Activated B cell treated with CpG ODN at 0.5 μM for 24 hours (primary cell): ENCODE measurements at regions not wholly inside any gene's neighbourhood (a gene's known extent, or its start where the extent isn't known, plus 50 kb on each side); places are given as distances from the start of the nearest gene placed in this dataset.

Experiments used
- ATAC-seq: fragments of 200-7000 bp; cut with Tn5 transposase; one replicate; pipeline ENCODE4 v1.10.0; 2021; ENCODE audit warnings: low read depth, mild to moderate bottlenecking, moderate library complexity
- CTCF ChIA-PET: fragments of 350-600 bp; sonication (Branson Sonifier 250); formaldehyde crosslinking; loops from one replicate; lab custom pipeline; 2021; ENCODE audit warnings: antibody characterized with exemption; lab: Charles Lee
- POLR2A ChIA-PET: fragments of 350-600 bp; sonication (Branson Sonifier 250); formaldehyde crosslinking; loops from one replicate; lab custom pipeline; 2021; ENCODE audit warnings: antibody characterized with exemption; lab: Charles Lee
- DNase-seq: peaks from one replicate; pipeline ENCODE4 v3.0.0; 2022
- H3K27ac Mint-ChIP-seq: one replicate; pipeline ENCODE4 v1.8.0; 2020; ENCODE audit warnings: mixed read lengths
- H3K27me3 Mint-ChIP-seq: one replicate; pipeline ENCODE4 v1.8.0; 2021; ENCODE audit warnings: mixed read lengths
- H3K36me3 Mint-ChIP-seq: one replicate; pipeline ENCODE4 v1.8.0; 2021; ENCODE audit warnings: low read depth, mixed read lengths
- H3K4me1 Mint-ChIP-seq: one replicate; pipeline ENCODE4 v1.8.0; 2021; ENCODE audit warnings: mixed read lengths
- H3K4me3 Mint-ChIP-seq: one replicate; pipeline ENCODE4 v1.8.0; 2020; ENCODE audit warnings: mild to moderate bottlenecking, mixed read lengths
- H3K9me3 Mint-ChIP-seq: one replicate; pipeline ENCODE4 v1.8.0; 2020; ENCODE audit warnings: mixed read lengths
- intact Hi-C: fragments of 100-400 bp; cut with micrococcal nuclease; formaldehyde crosslinking; loops from one replicate; pipeline ENCODE4 v1.15.1; 2024
- TF ChIP-seq, protein P1 (sequence below): fragments of 200-600 bp; IDR thresholded peaks from one replicate; pipeline ENCODE4 v1.8.0; 2022; ENCODE audit warnings: antibody characterized with exemption, mild to moderate bottlenecking

DNA sequence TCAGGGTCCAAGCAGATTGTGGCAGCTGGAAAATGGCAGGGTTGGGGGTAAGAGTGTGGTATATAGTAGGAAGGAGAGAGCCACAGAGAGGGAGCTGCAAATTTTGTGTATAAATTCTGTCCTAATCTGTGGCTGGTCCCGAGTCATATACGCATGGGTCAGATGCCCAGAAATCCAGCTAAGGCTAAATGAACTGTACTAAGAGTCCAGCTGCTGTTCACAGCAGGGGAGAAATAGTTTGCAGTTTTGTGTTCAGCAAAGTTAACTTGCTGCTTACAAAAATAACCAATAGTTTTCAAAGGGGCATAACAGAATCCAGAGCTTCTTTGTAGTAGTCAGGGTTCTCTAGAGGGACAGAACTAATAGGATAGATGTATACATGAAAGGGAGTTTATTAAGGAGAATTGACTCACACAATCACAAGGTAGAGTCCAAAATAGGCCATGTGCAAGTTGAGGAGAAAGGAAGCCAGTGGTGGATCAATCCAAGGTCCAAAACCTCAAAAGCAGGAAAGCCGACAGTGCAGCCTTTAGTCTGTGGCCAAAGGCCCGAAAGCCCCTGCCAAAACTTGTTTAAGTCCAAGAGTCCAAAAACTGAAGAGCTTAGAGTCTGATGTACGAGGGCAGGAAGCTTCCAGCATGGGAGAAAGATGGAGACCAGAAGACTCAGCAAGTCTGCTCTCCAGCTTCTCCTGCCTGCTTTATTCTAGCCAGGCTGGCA lies 146.1 kb upstream of the KBTBD8 start:
- Mint-ChIP-seq H3K4me3 (no peak overlapping the region), H3K27ac (no peak overlapping the region), H3K9me3 (no peaks in the 10 kb centered on the region), H3K4me1 (peaks cover 9% of the 10 kb centered on the region), H3K36me3 (no peaks in the 10 kb centered on the region), H3K27me3 (peaks cover 4% of the 10 kb centered on the region)
- no peak for ATAC-seq
- POLR2A ChIA-PET: no interaction called here
- no peak for DNase-seq
- TF ChIP-seq, protein P1, sequence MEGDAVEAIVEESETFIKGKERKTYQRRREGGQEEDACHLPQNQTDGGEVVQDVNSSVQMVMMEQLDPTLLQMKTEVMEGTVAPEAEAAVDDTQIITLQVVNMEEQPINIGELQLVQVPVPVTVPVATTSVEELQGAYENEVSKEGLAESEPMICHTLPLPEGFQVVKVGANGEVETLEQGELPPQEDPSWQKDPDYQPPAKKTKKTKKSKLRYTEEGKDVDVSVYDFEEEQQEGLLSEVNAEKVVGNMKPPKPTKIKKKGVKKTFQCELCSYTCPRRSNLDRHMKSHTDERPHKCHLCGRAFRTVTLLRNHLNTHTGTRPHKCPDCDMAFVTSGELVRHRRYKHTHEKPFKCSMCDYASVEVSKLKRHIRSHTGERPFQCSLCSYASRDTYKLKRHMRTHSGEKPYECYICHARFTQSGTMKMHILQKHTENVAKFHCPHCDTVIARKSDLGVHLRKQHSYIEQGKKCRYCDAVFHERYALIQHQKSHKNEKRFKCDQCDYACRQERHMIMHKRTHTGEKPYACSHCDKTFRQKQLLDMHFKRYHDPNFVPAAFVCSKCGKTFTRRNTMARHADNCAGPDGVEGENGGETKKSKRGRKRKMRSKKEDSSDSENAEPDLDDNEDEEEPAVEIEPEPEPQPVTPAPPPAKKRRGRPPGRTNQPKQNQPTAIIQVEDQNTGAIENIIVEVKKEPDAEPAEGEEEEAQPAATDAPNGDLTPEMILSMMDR: no peak
- CTCF ChIA-PET: no interaction called here
- intact Hi-C loops: no loop called here

DNA sequence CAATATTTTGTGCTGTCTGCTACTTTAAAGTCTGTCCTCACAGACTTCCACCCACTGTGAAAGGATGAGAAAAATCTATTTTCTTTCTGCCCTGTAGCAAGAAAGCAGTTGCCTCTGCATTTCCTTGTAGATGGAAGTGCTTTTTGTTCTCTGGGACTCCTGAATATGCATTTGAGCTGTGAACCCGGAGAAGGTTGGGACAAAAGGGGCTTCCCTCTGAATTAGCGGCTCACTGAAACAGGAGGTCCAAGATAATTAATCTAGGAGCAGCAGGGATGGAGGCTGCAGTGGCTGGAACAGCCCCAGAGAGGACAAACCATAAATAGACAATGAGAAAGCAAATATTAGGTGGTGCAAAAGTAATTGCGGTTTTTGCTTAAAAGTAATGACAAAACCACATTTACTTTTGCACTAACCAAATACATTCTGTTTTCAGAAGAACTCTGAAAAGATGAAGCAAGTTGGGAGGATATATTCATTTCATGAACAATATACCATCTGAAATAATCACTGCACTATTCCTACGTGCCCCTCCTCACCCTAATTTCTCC lies 143.4 kb upstream of the KBTBD8 start:
- Mint-ChIP-seq H3K4me3 (no peak overlapping the region), H3K27me3 (peaks cover 4% of the 10 kb centered on the region), H3K36me3 (no peaks in the 10 kb centered on the region), H3K27ac (no peak overlapping the region), H3K9me3 (no peaks in the 10 kb centered on the region), H3K4me1 (peaks cover 9% of the 10 kb centered on the region)
- intact Hi-C loops: no loop called here
- ChIA-PET POLR2A (no interaction called here), CTCF (no interaction called here)
- TF ChIP-seq, protein P1: no peak
- DNase-seq: no peak
- no peak for ATAC-seq

DNA sequence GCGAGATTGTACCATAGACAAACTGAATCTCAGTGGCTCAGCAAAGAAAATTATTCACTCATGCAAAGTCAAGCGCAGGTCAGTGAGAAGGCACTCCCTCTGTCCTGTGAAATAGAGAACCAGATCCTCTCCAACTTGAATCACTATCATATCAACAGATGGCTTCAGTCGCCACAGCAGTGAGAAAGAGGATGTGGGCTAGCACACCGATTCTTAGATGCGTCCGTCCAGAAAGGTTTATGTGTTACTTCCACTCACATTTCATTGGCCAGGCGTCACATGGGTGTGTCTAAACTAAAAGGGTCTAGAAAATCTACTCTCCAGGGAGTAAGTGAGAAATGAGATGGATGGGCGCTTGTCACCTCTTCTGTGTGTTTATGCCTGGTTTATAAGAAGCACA lies 141.6 kb upstream of the KBTBD8 start:
- H3K27ac Mint-ChIP-seq: no peak overlapping the region
- TF ChIP-seq, protein P1: no peak
- no peaks in the 10 kb centered on the region for H3K36me3 Mint-ChIP-seq
- no peaks in the 10 kb centered on the region for H3K9me3 Mint-ChIP-seq
- peaks cover 4% of the 10 kb centered on the region for H3K27me3 Mint-ChIP-seq
- peaks cover 9% of the 10 kb centered on the region for H3K4me1 Mint-ChIP-seq
- ChIA-PET POLR2A (no interaction called here), CTCF (no interaction called here)
- DNase-seq (no peak), ATAC-seq (peak; percentile 61)
- intact Hi-C loops: no loop called here
- no peak overlapping the region for H3K4me3 Mint-ChIP-seq

DNA sequence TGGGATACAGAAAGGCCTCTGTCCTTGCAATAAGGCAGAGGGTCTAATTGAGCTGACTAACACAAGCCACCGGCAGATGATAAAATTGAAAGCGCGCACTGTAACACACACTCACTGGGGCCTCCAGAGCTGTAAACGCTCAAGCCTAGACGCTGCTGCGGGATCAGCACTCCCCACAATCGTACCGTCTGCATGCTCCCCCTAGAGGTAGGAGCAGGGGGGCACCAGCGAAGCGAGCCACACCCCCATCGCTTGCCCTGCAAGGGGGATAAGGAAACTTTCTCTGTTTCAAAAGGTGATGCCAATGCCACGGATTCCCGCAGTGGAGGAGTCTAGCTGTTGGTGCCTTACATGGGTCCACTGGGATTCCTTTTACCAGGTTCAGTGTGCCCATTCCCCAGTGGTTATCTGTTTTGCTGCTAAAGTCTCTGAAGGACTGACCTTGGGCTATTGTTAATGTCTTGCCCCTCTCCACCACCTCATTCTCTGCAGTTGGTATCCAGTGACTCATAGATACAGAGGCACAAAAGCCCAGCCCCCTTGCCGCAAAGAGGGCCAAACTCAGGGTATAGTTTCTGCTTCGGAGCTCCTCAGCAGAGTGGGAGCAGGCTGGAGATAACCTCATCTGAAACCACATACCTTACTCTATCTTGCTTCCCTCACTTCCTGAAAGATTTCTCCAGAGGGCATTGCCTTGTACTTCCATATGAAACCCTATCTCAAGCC lies 139.3 kb upstream of the KBTBD8 start:
- intact Hi-C loops: no loop called here
- POLR2A ChIA-PET: no interaction called here
- no peak overlapping the region for H3K4me3 Mint-ChIP-seq
- H3K27ac Mint-ChIP-seq: no peak overlapping the region
- ATAC-seq (no peak), DNase-seq (no peak)
- no peaks in the 10 kb centered on the region for H3K36me3 Mint-ChIP-seq
- CTCF ChIA-PET: no interaction called here
- H3K9me3 Mint-ChIP-seq: no peaks in the 10 kb centered on the region
- TF ChIP-seq, protein P1: no peak
- H3K4me1 Mint-ChIP-seq: peaks cover 9% of the 10 kb centered on the region
- peaks cover 4% of the 10 kb centered on the region for H3K27me3 Mint-ChIP-seq

DNA sequence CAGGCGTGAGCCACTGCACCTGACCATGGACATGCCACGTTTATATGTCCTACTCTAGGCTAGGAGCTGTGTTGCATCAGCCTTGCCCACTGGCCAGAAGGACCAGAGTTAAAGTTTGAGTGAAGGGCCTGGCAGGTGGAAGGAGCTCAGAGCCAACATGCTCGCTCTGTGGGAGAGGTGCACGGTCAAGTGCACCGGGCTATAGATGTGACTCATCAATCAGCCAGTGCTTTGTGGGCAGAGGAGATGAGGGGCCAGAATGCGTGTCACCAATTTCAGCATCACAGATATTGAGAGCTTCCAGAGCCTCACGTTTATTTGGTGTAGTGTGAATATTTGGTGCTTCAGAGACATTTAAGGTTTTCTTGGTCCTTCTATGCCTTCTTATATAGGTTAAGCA lies 137.3 kb upstream of the KBTBD8 start:
- ATAC-seq: no peak
- H3K27me3 Mint-ChIP-seq: no peaks in the 10 kb centered on the region
- H3K4me1 Mint-ChIP-seq: peaks cover 9% of the 10 kb centered on the region
- H3K4me3 Mint-ChIP-seq: no peak overlapping the region
- intact Hi-C loops: no loop called here
- no peak overlapping the region for H3K27ac Mint-ChIP-seq
- H3K9me3 Mint-ChIP-seq: no peaks in the 10 kb centered on the region
- TF ChIP-seq, protein P1: no peak
- no peaks in the 10 kb centered on the region for H3K36me3 Mint-ChIP-seq
- ChIA-PET POLR2A (no interaction called here), CTCF (no interaction called here)
- no peak for DNase-seq
